B cell (primary cell): ENCODE measurements at regions not wholly inside any gene's neighbourhood (a gene's known extent, or its start where the extent isn't known, plus 50 kb on each side); places are given as distances from the start of the nearest gene placed in this dataset.
"Not testable (repeated sequence)": the region's sequence is repeated elsewhere in the genome, so short reads cannot be mapped to it uniquely, and the experiment has no call there.

ENCODE experiments used
- ATAC-seq: fragments of 200-7000 bp; cut with Tn5 transposase; one replicate; pipeline ENCODE4 v1.10.0; 2021; ENCODE audit warnings: low read depth, mild to moderate bottlenecking, moderate number of reproducible peaks, moderate library complexity
- CTCF ChIA-PET: fragments of 350-600 bp; sonication (Branson Sonifier 250); formaldehyde crosslinking; loops from one replicate; lab custom pipeline; 2021; ENCODE audit warnings: antibody characterized with exemption, inconsistent platforms; lab: Charles Lee
- POLR2A ChIA-PET: fragments of 350-600 bp; sonication (Branson Sonifier 250); formaldehyde crosslinking; loops from one replicate; lab custom pipeline; 2021; ENCODE audit warnings: antibody characterized with exemption; lab: Charles Lee
- DNase-seq: peaks from one replicate; pipeline ENCODE4 v3.0.0; 2013
- H2AFZ ChIP-seq: 2 replicates; pipeline ENCODE4 v1.6.1; 2012; ENCODE audit warnings: mild to moderate bottlenecking, low read depth, low read length; ENCODE audit not compliant: insufficient read depth, poor library complexity, severe bottlenecking
- H3K27ac ChIP-seq, 2 donors: 1 replicate in 1 of 2; 2 replicates in 1 of 2; pipeline ENCODE4 v1.5.1; 2012 to 2013; ENCODE audit warnings: low read length in 2 of 2, mild to moderate bottlenecking in 2 of 2, moderate library complexity in 1 of 2
- H3K27me3 ChIP-seq, 4 experiments: fragments of 200-600 bp in 1 of 4; sonication (generic) in 1 of 4; replicated peaks in 1 of 4; 1 replicate in 2 of 4; 2 replicates in 2 of 4; pipeline versions ENCODE4 v1.6.1 to v1.7.0; 2013 to 2016; ENCODE audit warnings: low read length in 3 of 4, mild to moderate bottlenecking in 2 of 4, mixed read lengths in 1 of 4, moderate library complexity in 1 of 4; ENCODE audit not compliant: insufficient read depth in 4 of 4, control insufficient read depth in 3 of 4; ENCODE audit errors: control extremely low read depth in 1 of 4
- H3K36me3 ChIP-seq, 2 experiments: replicated peaks in 1 of 2; 1 replicate in 1 of 2; 2 replicates in 1 of 2; pipeline versions ENCODE4 v1.6.1 to v1.7.1; 2013; ENCODE audit warnings: low read length in 1 of 2; ENCODE audit not compliant: insufficient read depth in 2 of 2, control insufficient read depth in 1 of 2; ENCODE audit errors: control extremely low read depth in 1 of 2, extremely low read depth in 1 of 2
- H3K4me1 ChIP-seq, 2 donors: fragments of 200-600 bp in 1 of 2; sonication (generic) in 1 of 2; 1 replicate in 1 of 2; 2 replicates in 1 of 2; pipeline versions ENCODE4 v1.5.1 to v1.6.1; 2013 to 2017; ENCODE audit warnings: low read length in 2 of 2; ENCODE audit not compliant: control insufficient read depth in 2 of 2, insufficient read depth in 2 of 2
- H3K4me2 ChIP-seq: replicated peaks from 2 replicates; pipeline ENCODE3; 2012; ENCODE audit warnings: mild to moderate bottlenecking, low read depth, low read length; ENCODE audit not compliant: poor library complexity, severe bottlenecking
- H3K4me3 ChIP-seq, 5 experiments: fragments of 200-600 bp in 1 of 5; sonication (generic) in 1 of 5; 1 replicate in 3 of 5; 2 replicates in 2 of 5; pipeline versions ENCODE4 v1.5.1 to v1.7.0; 2011 to 2016; ENCODE audit warnings: low read length in 4 of 5, mild to moderate bottlenecking in 4 of 5, low read depth in 2 of 5, control low read depth in 1 of 5, moderate library complexity in 1 of 5; ENCODE audit not compliant: insufficient read depth in 1 of 5; ENCODE audit errors: control extremely low read depth in 1 of 5, extremely low read depth in 1 of 5
- H3K79me2 ChIP-seq: fragments of 200-600 bp; sonication (generic); one replicate; pipeline ENCODE4 v1.6.0; 2016; ENCODE audit warnings: low read length; ENCODE audit not compliant: control insufficient read depth, insufficient read depth
- H3K9ac ChIP-seq: fragments of 200-600 bp; sonication (generic); 2 replicates; pipeline ENCODE4 v1.6.1; 2017; ENCODE audit warnings: mild to moderate bottlenecking, low read length, moderate library complexity
- H3K9me3 ChIP-seq, 3 donors: one replicate each; pipeline versions ENCODE4 v1.6.1 to v1.7.1; 2013; ENCODE audit warnings: low read length in 2 of 3; ENCODE audit not compliant: control insufficient read depth in 2 of 3, insufficient read depth in 1 of 3; ENCODE audit errors: control extremely low read depth in 1 of 3
- H4K20me1 ChIP-seq: 2 replicates; pipeline ENCODE4 v1.6.0; 2012; ENCODE audit warnings: mild to moderate bottlenecking, low read length; ENCODE audit not compliant: insufficient read depth, control insufficient read depth, poor library complexity, severe bottlenecking
- H3K27ac Mint-ChIP-seq: one replicate; pipeline ENCODE4 v1.8.0; 2021; ENCODE audit warnings: mixed read lengths
- H3K27me3 Mint-ChIP-seq: one replicate; pipeline ENCODE4 v1.8.0; 2021; ENCODE audit warnings: mixed read lengths
- H3K4me1 Mint-ChIP-seq: one replicate; pipeline ENCODE4 v1.8.0; 2021; ENCODE audit warnings: mixed read lengths
- H3K4me3 Mint-ChIP-seq: one replicate; pipeline ENCODE4 v1.8.0; 2021; ENCODE audit warnings: mixed read lengths
- H3K9me3 Mint-ChIP-seq: one replicate; pipeline ENCODE4 v1.8.0; 2022; ENCODE audit warnings: mixed read lengths; ENCODE audit not compliant: insufficient read depth
- WGBS: methylation state at CpG from one replicate; pipeline ENCODE4 v1.1.5; 2013; ENCODE audit warnings: missing lambda C conversion rate; ENCODE audit not compliant: insufficient coverage; 5-methylcytosine and 5-hydroxymethylcytosine counted together
- intact Hi-C: fragments of 100-400 bp; cut with micrococcal nuclease; formaldehyde crosslinking; loops from one replicate; pipeline ENCODE4 v1.10.0; 2022

DNA sequence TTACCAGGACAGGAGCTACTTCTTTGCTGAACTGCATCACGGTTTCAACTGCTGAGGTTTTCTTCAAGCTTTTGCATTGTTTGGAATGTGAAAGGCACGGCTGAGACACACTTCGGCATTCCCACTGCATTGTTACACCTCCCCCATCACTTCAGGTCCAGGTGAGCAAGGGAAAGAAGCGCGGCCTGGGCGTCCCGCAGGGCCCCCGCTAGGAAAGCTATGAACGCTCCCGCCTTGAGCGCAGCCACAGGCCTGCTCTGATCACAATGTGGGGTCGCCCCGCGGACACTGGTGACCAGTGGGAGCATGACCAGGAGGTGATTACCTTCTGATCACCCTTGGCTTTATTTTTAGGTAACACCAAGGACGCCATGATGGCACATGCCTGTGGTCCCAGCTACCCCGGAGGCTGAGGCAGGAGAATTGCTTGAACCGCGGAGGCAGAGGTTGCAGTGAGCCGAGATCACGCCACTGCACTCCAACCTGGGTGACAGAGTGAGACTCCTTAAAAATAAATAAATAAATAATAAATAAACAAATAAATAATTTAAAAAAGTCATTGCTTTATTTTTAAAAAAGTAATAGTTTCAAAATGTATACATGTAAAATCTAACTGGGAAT is 82.2 kb upstream of the ANTXRL start:
- H3K9ac ChIP-seq, H3K27me3 Mint-ChIP-seq, H3K27me3 ChIP-seq, H3K4me1 ChIP-seq, H3K79me2 ChIP-seq, DNase-seq, POLR2A ChIA-PET, H3K27ac Mint-ChIP-seq, H3K4me2 ChIP-seq, ATAC-seq, H3K36me3 ChIP-seq, intact Hi-C loops, H3K4me3 Mint-ChIP-seq, H3K4me3 ChIP-seq, CTCF ChIA-PET, H3K9me3 ChIP-seq, H3K9me3 Mint-ChIP-seq, H2AFZ ChIP-seq, H3K4me1 Mint-ChIP-seq, H4K20me1 ChIP-seq, H3K27ac ChIP-seq: not testable (repeated sequence)
- 95% methylated on average over 7 of the region's 20 CpGs for WGBS

DNA sequence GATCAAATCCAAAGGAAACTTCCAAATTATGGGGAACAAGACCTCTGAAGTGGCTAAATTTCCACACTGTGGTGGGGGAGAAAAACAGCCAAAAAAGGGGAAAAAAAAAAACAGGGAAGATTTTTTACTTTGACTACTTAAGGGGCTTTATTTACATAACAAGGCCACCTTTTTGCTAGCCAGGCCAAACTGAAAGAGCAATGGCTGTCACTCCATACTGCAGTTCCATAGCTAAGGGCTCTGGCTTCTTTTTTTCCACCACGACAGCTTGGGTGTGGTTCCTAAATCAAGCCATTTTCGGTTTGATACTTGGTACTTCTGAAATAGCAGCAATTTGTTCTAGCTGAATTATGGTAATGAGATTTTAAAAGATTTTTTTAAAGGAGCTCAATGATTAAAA is 76.4 kb upstream of the ANTXRL start:
- H2AFZ ChIP-seq, H3K27me3 Mint-ChIP-seq, H3K4me2 ChIP-seq, H3K36me3 ChIP-seq, H3K9me3 ChIP-seq, H3K27ac Mint-ChIP-seq, CTCF ChIA-PET, POLR2A ChIA-PET, H3K27ac ChIP-seq, H3K4me3 ChIP-seq, ATAC-seq, H3K4me1 ChIP-seq, H4K20me1 ChIP-seq, intact Hi-C loops, DNase-seq, H3K4me1 Mint-ChIP-seq, H3K9ac ChIP-seq, H3K4me3 Mint-ChIP-seq, H3K79me2 ChIP-seq, H3K27me3 ChIP-seq, H3K9me3 Mint-ChIP-seq: not testable (repeated sequence)
- WGBS, result no CpG with 5 or more reads among the region's 2 CpGs
